HG02588 (cell line): ENCODE measurements at regions not wholly inside any gene's neighbourhood (a gene's known extent, or its start where the extent isn't known, plus 50 kb on each side); places are given as distances from the start of the nearest gene placed in this dataset.
"Not testable (repeated sequence)": the region's sequence is repeated elsewhere in the genome, so short reads cannot be mapped to it uniquely, and the experiment has no call there.

ENCODE experiments used
- ATAC-seq: cut with Tn5 transposase; IDR thresholded peaks from one replicate; pipeline ENCODE4 v1.9.1; 2021; ENCODE audit warnings: mild to moderate bottlenecking, moderate library complexity; ENCODE audit not compliant: unreplicated experiment

DNA sequence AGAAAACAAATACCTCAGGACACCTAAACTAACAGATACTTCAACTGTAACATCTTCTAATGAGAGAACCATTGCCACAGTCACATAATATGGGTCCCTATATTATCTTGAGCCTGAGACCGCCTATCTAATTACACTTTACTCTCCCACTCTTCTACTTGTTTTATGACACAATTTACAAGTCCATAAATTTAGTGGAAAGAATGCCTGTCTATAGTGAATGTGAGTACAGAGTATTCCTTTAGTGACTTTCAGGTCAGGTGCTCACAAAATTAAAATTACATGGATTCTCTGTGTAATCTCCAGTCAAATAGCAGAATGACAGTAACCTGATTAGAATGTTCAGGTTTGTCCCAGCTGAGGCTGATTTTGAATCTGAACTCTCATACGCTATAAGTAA is 624.1 kb downstream of the PKHD1 start:
- ATAC-seq: no peak

- no peak for ATAC-seq
Measured at GRCh38 chr6:51464956-51465355, 622.5 kb downstream of the PKHD1 start.

DNA sequence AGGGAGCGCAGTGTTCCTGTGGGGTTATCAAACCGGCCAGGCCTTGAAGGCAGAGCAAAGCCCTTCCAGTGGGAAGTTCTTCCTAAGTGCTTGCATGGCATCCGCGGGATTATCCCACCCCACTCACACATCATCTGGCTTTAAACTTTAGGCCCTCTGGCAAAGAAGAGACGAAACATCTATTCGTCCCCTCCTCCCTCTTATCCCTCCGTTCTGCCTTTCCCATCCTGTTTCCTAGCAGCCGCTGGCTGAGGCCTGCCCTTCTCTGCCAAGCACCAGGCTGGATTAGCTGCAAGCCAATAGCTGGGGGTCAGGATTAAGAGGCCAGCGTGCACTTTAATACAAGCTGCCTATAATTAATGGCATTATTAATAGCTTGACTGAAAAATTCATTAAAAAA is 621.0 kb downstream of the PKHD1 start:
- ATAC-seq: no peak

GRCh38 chr6:51467231-51467952 is 620.0 kb downstream of the PKHD1 start:
- no peak for ATAC-seq

DNA sequence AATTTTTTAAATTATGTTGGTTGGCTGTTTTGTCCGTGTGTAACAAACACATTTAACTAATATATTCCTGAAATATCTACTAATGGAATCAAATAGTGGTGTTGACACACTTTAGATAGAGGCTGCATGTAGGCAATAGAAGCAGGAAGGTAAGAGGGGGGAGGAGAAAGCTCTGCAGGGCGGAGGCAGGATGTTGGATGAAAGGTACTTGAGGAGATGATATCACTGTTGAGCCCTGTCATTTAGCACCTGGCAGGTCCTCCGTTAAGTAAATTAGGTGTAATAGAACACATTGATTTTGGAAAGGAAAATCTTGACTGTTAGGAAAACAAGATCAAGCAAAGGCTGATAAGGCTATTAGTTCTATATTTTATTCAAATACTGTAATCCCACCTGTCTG is 618.7 kb downstream of the PKHD1 start:
- ATAC-seq: no peak

GRCh38 chr6:51472745-51473487 is 614.5 kb downstream of the PKHD1 start:
- no peak for ATAC-seq

- no peak for ATAC-seq
Measured at GRCh38 chr6:51474022-51474975, 613.1 kb downstream of the PKHD1 start.

DNA sequence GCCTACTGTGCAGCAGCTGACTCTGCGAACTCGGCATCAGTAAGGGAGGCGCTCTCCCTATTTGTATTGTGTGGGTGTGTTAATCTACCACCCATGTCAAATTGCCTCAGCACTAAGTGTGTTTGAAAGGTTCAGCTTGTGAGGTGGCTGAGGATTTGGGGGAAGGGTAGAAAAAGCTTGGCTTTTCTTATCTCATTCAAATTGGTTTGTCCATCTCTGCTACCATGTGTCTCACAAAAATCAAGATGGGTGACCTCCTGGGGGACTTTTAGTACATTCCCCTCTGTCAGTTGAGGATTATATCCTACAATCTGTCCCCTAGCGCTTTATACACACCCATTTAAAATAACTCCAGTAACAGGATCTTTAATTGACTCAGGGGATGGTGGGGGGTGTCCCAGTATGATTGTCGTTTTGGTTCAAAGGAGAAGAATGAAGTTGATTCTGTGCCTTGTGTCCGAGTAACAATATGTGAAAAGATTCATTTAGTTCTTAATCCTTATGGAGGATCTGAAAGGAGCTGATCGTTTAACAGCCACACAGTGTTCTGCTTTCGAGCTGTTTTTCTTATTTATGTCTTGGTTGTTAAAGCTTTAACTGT is 609.6 kb downstream of the PKHD1 start:
- no peak for ATAC-seq

DNA sequence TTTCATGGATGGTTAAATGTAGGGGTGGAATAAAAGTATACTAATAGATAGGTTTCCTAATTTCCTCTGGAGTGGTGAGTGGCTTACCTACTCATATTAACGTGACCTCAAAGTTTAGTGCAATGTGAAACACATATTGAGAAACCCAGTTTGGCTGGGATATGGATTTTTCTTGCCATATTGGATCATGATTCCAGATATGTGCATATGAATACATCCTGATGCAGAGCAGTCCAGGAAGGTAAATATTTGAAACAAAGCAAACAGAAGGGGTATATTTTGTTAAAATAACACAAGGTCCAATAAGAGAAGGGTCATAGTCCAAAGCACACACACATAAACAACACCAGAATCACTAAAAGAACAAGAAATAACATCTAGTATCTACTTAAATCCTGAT is 608.1 kb downstream of the PKHD1 start:
- no peak for ATAC-seq

DNA sequence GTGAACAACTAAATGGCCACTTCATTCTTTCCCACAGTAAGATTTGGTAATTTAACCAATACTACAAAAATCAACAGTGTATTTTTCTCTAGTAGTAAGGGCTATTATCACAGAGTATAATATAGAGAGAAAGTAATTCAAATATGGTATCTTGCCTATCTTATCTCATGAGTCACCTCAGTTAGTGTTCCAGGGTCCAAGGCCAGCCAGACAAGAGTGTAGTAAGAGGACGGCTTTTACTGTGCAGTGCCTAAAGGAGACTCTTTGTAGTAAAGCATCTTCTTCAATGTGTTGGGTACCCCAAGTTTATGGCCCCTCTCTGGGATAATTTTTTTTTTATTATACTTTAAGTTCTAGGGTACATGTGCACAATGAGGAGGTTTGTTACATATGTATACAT is 607.4 kb downstream of the PKHD1 start:
- no peak for ATAC-seq

GRCh38 chr6:51485869-51486268 is 601.5 kb downstream of the PKHD1 start:
- not testable (repeated sequence) for ATAC-seq

DNA sequence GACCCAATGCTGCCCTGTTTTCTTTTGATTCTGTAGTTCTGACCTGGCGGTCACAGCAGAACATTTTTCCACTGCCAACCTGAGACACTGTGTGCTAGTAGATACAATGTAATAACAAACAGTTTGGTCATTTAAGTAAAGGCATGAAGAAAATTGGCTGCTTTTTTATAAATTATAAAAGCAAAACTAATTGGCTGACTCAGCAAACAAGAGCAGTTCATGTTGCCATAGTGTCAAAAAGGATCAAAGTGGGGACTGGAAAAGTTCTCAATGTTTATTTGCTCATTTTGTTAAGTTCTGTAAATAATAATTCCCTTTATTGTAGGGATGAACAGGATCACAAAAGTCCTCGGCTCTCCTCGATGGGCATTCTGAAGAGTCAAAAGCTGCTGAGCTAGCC is 599.5 kb downstream of the PKHD1 start:
- no peak for ATAC-seq

GRCh38 chr6:51489133-51489532 is 598.3 kb downstream of the PKHD1 start:
- no peak for ATAC-seq

DNA sequence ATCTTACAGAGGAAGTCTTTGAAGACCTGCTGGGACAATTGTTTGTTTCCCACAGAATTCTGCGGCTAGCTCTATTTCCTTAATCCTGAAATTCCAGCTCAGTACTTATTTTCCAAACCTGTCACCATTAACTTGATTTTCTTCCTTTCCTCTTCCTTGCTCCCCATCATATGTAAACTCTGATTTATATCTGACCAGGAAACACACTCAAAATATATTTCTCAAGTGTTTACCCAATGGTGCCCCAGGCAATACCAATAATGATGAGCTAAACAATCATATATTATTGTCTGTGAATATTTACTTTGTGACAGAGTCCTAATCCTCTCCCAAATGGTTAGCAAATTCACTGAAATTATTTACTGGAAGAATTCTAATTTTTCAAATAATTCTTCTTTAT is 597.3 kb downstream of the PKHD1 start:
- ATAC-seq: no peak

- ATAC-seq: no peak
Measured at GRCh38 chr6:51494342-51494741, 593.1 kb downstream of the PKHD1 start.

GRCh38 chr6:51495096-51495495 is 592.3 kb downstream of the PKHD1 start:
- no peak for ATAC-seq

GRCh38 chr6:51495610-51496396 is 591.6 kb downstream of the PKHD1 start:
- no peak for ATAC-seq

- no peak for ATAC-seq
Measured at GRCh38 chr6:51502996-51503395, 584.4 kb downstream of the PKHD1 start.

DNA sequence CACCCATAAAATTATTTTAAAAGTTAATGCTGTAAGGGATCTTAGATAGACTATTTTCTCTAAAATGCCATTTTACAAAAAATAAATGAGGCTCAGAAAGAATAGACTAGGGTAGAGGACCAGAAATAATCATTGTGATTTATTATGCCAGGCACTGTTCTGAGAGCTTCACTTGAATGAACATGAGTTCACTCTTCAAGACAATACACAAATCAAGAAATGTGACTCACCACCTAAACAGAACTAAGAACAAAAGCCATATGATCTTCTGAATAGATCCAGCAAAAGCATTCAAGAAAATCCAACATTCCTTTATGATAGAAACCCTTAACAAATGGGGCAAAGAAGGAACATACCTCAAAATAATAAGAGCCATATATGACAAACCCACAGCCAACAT is 582.0 kb downstream of the PKHD1 start:
- ATAC-seq: no peak

DNA sequence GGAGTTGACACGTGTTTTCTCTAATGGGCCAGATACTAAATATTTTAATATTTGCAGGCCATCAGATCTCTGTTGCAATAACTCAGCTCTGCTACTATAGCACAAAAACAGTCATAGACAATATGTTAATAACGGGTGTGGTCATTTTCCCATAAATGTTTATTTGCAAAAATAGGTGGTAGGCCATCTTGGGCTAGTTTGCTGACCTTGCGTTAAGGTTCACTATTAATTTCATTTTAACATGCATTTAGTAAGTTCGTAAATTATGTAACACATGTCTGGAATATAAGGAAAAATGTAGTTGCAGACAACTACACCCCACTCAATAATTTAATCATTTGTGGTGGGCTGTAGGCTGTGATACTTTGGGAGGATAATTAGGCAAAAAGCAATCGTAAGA is 577.8 kb downstream of the PKHD1 start:
- ATAC-seq: no peak
